Inferior parietal cortex (tissue), 1 donor: ENCODE measurements at regions not wholly inside any gene's neighbourhood (a gene's known extent, or its start where the extent isn't known, plus 50 kb on each side); places are given as distances from the start of the nearest gene placed in this dataset.
"Not testable (repeated sequence)": the region's sequence is repeated elsewhere in the genome, so short reads cannot be mapped to it uniquely, and the experiment has no call there.

Experiments used
- DNase-seq: peaks from one replicate; pipeline ENCODE4 v3.0.0-alpha.2; 2016; ENCODE audit errors: extremely low spot score

DNA sequence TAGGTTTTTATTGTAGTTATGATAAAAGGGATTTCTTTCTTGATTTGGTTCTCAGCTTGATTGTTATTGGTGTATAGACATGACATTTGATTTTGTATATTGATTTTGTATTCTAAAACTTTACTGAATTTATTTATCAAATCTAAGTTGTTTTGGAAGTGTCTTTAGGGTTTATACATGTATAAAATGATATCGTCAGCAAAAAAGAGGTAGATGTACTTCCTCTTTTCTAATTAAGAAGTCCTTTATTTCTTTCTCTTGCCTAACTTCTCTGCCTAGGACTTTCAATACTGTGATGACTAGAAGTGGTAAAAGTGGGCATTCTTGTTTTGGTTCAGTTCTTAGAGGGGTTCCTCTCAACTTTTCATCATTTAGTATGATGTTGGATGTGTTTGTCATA lies 487.3 kb upstream of the KIF2B start:
- DNase-seq = no peak

DNA sequence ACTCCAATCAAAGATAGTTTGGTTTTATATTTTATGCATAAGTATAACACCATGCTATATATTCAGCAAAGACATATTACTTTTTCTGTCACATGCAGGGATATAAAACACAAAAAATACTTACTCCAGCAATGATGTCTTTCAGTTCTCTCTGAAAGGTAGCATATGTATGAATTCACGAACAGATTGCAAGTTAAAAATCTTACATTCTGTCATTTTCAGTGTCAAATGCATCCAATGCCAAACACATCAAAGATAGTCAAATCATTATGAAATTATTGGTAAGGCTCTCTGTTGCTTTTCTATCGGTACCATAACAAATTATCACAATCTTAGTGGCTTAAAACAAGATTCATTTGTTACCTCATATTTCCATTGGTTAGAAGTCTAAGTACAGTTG lies 492.0 kb upstream of the KIF2B start:
- DNase-seq = no peak

DNA sequence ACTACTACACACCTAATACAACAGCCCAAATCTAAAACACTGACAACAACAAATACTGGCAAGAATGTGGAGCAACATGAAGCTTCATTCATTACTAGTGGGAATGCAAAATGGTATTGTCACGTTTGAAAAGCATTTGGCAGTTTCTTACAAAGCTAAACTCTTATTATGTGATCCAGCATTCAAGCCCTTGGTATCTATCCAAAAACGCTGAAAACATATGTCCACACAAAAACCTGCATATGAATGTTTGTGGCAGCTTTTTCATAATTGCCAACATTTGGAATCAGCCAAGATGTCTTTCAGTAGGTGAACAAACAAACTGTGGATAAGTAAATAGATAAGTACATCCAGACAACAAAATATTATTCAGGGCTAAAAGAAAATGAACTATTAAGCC lies 501.1 kb upstream of the KIF2B start:
- DNase-seq = no peak

DNA sequence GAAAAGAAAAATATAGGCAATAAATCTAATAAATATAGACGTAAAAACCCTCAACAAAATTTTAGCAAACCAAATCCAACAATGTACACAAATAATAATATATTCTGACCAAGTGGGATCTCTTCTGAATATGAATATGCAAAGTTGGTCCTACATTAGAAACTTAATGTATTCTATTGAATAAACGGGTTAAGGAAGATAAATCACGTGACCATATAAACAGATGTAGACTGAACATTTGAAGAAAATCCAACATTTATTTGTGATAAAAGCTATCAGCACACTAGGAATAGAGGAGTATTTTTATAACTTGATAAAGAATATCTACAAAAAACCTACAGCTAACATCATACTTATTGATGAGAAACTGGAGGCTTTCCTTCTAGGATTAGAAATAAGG lies 502.8 kb upstream of the KIF2B start:
- DNase-seq = no peak

DNA sequence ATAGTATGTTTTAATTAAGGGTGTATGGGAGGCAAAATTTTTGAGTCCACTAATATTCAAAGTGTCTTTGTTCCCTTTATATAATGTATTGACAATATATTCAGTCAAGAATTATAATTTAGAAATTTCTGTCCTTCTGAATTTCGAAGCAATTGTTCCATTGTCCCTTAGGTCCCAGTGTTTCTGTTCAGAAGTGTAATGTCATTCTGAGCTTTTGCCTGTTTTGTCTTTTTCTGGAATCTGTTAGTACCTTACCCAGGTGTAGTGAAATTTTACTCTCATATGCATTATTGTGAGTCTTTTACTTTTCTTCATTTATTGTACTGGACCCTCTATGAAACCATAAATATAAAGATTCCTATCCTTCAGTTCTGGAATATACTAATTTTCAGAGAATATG lies 505.7 kb upstream of the KIF2B start:
- DNase-seq = no peak

DNA sequence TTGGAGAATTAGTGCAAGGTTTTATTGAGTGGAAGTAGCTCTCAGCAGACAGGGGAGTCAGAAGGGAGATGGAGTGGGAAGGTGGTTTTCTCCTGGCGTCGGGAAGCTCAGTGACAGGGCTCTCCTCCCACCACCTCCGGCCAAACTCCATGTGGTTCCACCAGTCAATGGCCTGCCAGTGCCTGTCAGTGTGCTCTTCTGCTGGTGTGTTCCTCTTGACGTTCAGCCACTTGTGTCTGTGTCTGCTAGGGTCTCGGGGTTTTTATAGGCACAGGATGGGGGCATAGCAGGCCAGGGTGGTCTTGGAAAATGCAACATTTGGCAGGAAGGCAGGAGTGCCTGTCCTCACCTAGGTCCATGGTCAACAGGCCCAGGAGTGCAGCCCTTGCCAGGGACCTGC lies 506.7 kb upstream of the KIF2B start:
- DNase-seq = no peak

DNA sequence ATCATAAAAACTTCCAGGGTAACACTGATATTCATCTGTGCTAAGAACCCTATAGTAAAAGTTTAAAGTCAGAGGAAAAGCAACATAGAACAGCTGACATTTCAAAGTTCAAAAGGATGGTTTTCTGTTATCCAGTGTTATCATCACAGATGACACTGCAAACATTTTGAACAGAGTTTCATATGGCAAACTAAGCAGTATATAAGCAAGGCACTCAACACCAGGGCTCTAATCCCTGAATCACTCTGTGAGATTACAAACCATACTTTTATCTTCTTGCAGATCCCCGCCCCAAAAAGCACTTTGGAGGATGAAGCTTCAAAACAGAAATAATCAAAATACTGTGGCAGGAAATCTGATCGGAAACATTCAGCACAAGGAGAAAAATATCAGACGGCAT lies 508.2 kb upstream of the KIF2B start:
- DNase-seq = no peak

DNA sequence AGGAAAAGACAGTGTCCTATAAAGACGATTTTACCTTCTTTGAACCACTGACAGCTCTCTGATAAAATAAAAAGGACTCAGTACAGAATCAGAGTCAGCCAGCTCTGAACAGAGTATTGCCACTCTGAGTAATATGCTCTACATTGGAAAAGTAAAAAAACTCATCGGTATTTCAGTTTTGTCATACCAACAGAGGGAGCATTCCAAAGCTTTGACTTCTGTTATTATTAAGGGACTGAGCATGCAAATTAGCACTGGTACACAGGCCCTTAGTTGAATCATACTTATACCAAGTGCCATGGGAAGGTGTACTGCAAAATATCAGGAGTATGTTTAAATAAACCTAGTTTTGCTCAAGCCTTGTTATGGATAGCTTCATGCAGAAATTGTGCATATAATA lies 509.0 kb upstream of the KIF2B start:
- no peak for DNase-seq

DNA sequence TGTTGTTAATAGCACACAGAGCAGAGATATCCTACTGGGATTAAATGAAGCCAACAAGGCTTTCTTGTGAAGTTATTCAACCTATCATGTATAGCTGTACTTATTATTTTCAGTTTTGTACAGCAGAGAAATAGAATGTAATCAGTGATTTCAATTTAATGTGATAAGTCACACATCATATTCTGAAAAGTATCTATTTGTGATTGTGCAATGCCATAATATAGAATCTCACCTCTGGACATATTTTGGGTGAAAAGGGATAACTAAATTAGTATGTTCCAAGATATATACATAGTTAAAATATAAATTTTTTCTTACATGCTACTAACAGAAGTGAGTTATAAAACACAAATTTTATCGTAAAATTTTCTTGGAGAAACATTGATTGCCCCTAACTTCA lies 544.3 kb upstream of the KIF2B start:
- no peak for DNase-seq

DNA sequence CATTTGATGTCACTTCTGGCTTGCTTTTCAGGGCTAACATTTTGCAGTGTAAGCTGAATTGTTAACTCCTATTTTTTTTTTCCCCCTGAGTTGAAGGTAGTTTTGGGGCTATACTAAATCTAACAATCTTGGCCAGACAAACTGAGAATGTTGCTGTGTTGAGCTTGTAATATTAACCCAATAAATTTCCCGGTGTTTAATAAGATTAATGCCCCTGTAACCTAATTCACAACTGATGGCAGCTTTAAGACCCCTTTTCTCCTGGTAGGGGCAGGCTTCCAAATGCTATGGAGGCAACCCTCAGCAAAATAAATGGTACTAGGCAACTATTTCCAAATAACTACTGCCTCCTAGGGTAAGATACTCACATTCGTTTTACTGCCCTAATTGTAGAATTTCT lies 549.6 kb upstream of the KIF2B start:
- no peak for DNase-seq

DNA sequence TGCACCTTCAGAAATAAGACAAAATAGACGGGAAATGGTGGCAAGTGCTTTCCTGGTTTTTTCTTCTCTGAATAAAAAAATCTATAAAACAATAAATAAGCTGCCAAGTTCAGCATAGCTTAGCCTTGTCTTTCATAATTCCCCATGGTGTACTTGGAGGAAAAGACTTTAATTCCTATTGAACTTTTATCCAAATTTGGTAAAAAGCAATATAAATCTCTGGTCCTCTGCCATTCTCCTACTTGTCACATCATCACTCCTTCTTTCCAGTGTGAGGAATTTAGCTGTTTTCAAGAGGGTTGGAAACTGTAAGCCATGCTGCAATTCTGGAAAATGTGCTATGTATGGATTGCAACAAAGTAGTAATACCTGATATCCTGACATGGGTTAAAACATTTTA lies 551.8 kb upstream of the KIF2B start:
- no peak for DNase-seq

DNA sequence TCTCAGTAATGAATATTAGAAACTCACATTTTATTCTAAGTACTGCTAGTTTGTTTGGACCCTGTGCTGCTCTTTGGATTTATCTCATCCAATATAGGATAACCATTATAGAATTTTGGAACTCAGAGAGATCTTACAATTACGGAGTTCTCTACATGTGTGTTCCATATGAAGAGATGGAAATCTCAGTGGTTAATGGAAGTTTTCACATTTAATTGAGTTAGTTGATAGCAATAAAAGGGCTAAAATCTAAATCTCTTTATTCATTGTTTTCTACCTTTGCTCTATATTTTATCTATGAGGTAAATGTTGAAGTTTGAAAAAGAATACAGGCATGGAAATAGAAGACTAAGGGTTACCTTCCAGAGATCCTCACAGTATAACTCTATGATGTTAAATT lies 558.0 kb upstream of the KIF2B start:
- no peak for DNase-seq

DNA sequence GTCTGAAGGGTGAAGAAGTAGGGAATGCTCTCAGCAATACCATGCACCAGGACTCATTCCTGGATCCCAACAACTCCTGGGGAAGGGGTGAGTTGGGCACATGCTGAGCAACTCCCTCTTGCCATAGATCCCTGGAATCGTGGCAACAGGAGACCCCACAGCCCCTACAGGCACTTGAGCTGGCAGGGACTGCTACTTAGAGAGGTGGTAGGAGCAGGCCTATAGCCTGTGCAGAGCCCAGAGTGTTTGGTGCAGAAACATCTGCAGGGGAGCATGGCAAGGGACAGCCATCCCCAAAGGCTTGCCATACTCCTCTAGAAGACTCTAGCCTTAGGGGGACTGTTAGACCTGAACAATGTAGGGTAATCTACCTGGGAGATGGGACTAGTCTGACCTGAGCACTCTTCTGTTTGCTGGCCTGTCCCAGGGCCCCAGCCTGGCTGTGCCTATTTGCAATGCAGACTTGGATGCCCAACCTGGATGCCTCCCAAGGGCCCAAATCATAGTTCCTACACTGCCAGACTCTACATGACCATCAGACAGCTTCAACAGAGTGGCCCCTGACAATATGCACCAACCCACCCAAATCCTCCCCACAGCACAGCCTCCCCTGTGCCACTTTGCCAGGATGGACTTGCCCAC lies 568.6 kb upstream of the KIF2B start:
- DNase-seq = no peak

DNA sequence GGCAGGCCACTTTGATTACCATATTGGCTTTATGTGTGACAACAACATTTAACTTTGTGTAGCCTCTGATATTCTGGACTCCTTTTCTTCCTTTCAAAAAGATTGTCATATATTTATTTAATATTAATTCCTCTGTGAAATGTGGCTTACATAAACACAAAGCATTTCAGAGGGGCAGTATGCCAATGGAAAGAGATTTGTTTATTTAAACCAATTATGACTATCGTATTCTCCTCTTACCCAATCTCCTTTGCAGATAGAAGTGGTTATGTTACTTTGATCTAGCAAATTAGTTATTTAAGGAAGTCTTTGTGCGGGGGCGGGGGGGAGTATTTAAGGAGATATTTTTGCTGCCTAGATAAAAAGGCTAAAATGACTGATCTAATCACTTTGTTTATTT lies 573.7 kb upstream of the KIF2B start:
- DNase-seq = no peak

DNA sequence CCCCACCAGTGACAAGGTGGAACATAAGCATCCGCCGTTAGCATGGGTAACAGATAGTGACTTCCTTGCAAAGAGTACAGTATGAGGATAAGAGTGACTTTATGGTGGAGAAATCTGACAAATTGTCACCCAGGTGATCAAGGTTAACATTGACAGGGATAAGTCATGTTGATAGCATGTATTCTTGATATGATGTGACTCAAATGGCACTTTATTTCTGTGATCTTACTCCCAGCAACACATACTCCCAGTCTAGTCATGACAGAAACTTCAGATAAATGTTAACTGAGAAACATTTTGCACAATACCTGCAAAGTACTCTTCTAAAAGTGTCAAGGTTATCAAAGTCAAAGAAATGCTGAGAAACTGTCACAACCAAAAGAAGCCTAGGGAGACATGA lies 588.6 kb upstream of the KIF2B start:
- DNase-seq = no peak

DNA sequence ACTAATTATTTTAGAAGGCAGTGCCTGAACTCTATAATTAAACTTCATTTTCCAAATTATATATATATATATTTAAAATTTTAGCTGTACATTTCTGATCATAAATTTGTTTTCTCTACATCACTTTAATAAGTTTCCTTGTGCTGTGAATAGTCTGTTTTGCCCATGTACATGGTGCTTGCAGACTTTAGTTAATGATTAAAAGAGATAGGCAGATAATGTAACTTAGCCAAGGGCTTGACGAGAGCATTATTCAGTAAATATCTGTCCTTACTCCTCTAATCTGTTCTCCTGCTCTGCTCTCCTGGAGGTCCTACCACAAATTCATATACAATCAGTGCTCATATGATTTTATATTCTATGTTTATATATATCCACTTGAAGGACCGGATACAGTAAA lies 595.2 kb upstream of the KIF2B start:
- no peak for DNase-seq

DNA sequence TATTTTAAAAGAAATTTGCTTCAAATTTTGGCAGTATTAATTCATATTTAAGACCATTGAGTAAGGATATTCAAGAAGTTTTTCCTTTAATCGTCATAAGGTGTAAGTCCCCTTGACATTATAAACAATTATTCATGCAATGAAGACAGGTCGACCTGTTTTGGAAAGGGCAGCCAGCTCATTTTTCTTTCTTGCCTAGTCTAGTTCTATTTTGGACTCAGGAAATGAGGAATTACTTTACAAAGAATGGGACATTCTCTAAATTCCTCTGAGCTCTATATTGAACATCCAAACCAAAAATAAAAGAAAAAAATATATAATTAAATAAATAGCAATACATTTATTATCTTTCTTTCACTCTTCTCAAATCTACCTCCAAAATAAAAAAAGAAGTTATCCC lies 595.6 kb upstream of the KIF2B start:
- no peak for DNase-seq

DNA sequence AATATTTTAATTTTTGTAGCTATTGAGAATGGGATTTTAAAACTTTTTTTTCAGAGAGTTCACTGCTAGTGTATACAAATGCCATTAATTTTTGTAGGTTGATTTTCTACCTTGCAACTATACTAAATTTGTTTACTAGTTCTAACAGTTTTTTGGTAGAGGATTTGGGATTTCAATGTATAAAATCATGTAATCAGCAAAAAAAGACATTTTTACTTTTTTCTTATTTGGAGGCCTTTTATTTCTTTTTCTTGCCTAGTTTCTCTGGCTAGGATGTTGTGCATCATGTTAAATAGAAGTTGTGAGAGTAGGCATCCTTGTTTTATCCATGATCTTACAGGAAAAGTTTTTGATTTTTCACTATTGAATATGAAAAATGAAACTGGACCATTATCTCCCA lies 602.9 kb upstream of the KIF2B start:
- DNase-seq = no peak

DNA sequence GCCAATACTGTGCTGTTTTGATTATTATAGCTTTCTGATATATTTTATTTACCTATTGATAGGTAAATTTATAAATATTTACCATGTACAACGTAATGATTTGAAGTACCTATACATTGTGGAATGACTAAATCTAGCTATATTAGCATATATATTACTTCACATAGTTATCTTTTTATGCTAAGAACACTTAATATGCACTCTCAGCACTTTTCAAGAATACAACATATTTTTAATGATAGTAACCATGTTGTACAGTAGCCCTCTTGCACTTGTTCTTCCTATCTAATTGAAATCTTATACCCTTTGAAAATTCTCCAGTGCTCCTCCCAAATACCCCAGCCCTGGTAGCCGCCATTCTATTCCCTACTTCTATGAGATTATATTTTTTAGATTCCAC lies 604.0 kb upstream of the KIF2B start:
- DNase-seq = no peak

DNA sequence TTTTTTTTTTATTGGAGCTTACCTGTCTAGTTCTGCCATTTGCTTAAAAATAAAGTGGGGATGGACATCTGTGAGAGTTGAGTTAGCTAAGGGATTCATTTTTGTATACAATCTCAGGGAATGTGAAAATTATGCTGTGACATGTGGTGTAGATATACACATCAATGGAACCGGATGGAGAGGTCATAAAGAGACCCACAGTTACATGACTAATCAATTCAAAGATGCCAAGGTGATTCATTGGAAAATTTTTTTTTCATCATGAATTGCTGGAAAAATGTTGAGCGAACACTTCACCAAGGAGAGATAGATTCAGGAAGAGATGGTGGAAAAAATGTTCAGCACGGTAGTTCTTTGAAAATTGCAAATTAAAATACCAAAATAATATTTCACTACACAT lies 605.4 kb upstream of the KIF2B start:
- no peak for DNase-seq

DNA sequence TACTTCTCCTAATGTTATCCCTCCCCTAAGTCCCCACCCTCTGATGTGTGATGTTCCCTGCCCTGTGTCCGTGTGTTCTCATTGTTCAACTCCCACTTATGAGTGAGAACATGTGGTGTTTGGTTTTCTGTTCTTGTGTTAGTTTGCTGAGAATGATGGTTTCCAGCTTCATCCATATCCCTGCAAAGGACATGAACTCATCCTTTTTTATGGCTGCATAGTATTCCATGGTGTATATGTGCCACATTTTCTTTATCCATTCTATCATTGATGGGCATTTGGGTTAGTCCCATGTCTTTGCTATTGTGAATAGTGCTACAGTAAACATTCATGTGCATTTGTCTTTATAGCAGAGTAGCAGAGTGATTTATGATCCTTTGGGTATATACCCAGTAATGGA lies 613.8 kb upstream of the KIF2B start:
- not testable (repeated sequence) for DNase-seq

DNA sequence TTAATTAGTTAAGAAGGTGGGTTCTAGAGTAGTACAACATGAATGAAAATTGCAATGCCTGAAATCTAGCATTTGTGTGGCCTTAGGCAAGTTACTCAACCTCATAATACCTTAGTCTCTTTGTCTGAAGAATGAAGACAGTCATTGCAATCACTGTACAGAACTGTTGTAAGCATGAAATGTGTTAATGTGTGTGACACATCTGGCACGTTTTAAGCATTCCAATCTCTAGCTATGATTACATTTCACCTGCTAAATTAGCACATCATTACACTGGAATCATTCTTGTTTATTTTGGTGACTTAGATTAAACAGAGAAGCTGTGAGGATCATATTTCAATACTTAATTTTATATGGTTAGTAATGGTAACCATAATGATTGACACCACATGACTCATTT lies 629.7 kb upstream of the KIF2B start:
- DNase-seq = no peak

DNA sequence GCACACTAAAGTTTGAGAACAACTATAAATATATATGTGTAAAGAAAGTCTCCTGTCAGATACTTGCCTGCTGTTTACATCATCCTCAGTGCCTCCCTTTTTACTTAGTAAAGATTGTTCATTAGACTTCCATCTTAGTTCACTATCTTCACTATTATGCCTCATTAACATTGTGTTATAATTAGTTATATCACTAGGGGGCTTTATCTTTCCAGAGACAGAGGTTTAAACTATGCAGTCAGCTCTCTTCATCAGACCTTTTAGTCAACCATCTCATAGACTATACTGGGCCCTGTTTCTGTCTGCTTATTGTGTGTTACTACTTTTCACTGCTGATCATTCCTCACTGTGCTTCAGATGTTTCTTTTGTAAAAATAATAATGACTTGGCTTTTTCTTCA lies 630.8 kb upstream of the KIF2B start:
- no peak for DNase-seq

DNA sequence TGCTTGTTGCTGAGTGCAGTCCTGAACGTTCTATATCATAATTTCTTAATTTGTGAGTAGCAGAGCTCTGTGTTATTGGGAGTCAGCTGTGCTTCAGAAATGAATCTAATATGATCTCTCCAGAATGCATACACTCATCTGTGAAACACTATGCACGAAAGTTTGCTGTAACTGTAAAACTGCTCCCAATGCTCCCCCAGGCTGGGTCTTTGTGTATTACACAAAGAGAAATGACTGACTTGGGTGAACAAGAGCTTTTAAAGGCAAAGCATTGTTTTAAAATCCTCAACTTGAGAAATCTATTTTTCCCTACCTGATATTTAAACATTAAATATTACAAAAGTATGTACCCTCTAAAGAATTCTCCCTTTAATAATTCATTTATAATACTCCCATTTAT lies 636.7 kb upstream of the KIF2B start:
- no peak for DNase-seq

DNA sequence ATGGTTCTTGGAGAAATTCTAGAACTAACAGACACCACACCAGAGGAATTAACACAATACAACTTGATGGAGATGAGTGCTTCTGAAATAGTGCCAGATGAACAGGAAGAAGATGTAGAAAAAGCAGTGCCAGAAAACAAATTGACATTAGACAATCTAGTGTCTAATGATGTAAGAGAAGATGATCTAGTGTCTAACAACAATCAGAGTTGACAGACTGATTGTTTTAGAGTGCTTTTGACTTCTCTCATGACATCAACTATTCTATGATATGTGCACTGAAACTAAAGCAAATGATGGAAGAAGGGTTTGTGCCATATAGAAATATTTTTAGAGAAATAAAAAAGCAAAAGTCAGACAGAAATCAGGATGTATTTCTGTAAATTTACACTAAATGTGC lies 646.1 kb upstream of the KIF2B start:
- DNase-seq = no peak
